DOHH2 (cell line): ENCODE measurements at regions not wholly inside any gene's neighbourhood (a gene's known extent, or its start where the extent isn't known, plus 50 kb on each side); places are given as distances from the start of the nearest gene placed in this dataset.

Experiments
- H3F3A ChIP-seq: fragments of 200-600 bp; sonication (generic), shearing (Covaris generic); 2 replicates; pipeline ENCODE4 v1.6.0; 2016; ENCODE audit warnings: antibody characterized with exemption, mild to moderate bottlenecking; ENCODE audit not compliant: control insufficient read depth, insufficient read depth
- H3K27ac ChIP-seq: fragments of 200-600 bp; sonication (generic); 2 replicates; pipeline ENCODE4 v1.5.1; 2014; ENCODE audit warnings: low read depth, mild to moderate bottlenecking, low read length, moderate library complexity
- H3K27me3 ChIP-seq: fragments of 200-600 bp; sonication (generic); 2 replicates; pipeline ENCODE4 v1.6.1; 2014; ENCODE audit warnings: mild to moderate bottlenecking, low read length, mixed read lengths; ENCODE audit not compliant: control insufficient read depth
- H3K36me3 ChIP-seq: fragments of 200-600 bp; sonication (generic); 2 replicates; pipeline ENCODE4 v1.6.1; 2014; ENCODE audit warnings: mild to moderate bottlenecking, low read length, moderate library complexity, mixed read lengths; ENCODE audit not compliant: control insufficient read depth
- H3K4me1 ChIP-seq: fragments of 200-600 bp; sonication (generic); 2 replicates; pipeline ENCODE4 v1.6.1; 2014; ENCODE audit warnings: mild to moderate bottlenecking, low read length, mixed read lengths; ENCODE audit not compliant: control insufficient read depth
- H3K4me2 ChIP-seq: fragments of 200-600 bp; sonication (generic); 2 replicates; pipeline ENCODE4 v1.6.0; 2014; ENCODE audit warnings: mild to moderate bottlenecking, low read length, moderate library complexity
- H3K4me3 ChIP-seq: fragments of 200-600 bp; sonication (generic); 2 replicates; pipeline ENCODE4 v1.5.1; 2014; ENCODE audit warnings: mild to moderate bottlenecking, low read length, mixed read lengths
- H3K79me2 ChIP-seq: fragments of 200-600 bp; sonication (generic); 2 replicates; pipeline ENCODE4 v1.6.1; 2014; ENCODE audit warnings: mild to moderate bottlenecking, low read length, mixed read lengths; ENCODE audit not compliant: control insufficient read depth
- H3K9me2 ChIP-seq: fragments of 200-600 bp; sonication (generic); replicated peaks from 2 replicates; pipeline ENCODE4 v1.6.1; 2014; ENCODE audit warnings: mild to moderate bottlenecking, low read length, mixed read lengths; ENCODE audit not compliant: control insufficient read depth
- H3K9me3 ChIP-seq: fragments of 200-600 bp; sonication (generic); 2 replicates; pipeline ENCODE4 v1.6.1; 2014; ENCODE audit warnings: antibody characterized with exemption, low read length, mixed read lengths; ENCODE audit not compliant: control insufficient read depth, insufficient read depth
- H4K20me1 ChIP-seq: fragments of 200-600 bp; sonication (generic); 2 replicates; pipeline ENCODE4 v1.6.0; 2014; ENCODE audit warnings: low read depth, mild to moderate bottlenecking, antibody characterized with exemption, low read length, moderate library complexity; ENCODE audit not compliant: control insufficient read depth, insufficient read depth
- CTCF ChIP-seq: fragments of 200-600 bp; sonication (generic); IDR thresholded peaks from one replicate; pipeline ENCODE4 v1.5.1; 2014; ENCODE audit warnings: antibody characterized with exemption, mild to moderate bottlenecking, low read depth, low read length; ENCODE audit not compliant: poor library complexity, severe bottlenecking
- EZH2phosphoT487 ChIP-seq: fragments of 200-600 bp; sonication (generic); IDR thresholded peaks from 2 replicates; pipeline ENCODE4 v1.6.1; 2017; ENCODE audit warnings: borderline replicate concordance, mild to moderate bottlenecking, antibody characterized with exemption, low read length, moderate library complexity, mixed read lengths

DNA sequence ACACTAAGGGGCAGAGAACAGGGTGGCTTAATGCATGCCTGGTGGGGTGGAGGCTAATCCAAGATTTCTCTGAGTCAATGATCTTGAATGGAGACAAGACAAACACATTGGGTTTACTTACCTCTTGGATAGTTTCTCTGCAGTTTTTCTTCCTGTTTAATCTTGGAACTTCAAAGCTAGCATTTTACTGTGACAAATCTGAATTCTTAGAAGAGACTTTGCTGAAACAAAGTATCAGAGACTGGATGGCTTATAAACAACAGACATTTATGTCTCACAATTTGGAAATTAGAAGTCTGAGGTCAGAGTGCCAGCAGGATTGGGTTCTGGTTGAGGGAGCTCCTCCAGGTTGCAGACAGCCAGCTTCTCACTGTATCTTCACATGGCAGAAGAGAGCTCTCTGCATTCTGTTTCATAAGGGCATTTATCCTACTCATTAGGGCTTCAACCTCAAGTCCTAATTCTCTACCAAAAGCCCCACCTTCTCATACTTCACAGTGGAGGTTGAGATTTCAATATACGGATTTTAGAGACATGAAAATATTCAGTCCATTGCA lies 921.8 kb downstream of the VRK1 start:
- no peak for TF ChIP-seq CTCF
- no peak for TF ChIP-seq EZH2phosphoT487
- no peaks in the 10 kb centered on the region for H4K20me1 ChIP-seq
- no peaks in the 10 kb centered on the region for H3K4me1 ChIP-seq
- no peaks in the 10 kb centered on the region for H3K27me3 ChIP-seq
- H3K9me3 ChIP-seq, result no peaks in the 10 kb centered on the region
- H3K79me2 ChIP-seq, result no peaks in the 10 kb centered on the region
- H3F3A ChIP-seq, result no peaks in the 10 kb centered on the region
- H3K9me2 ChIP-seq, result no peaks in the 10 kb centered on the region
- no peaks in the 10 kb centered on the region for H3K36me3 ChIP-seq
- H3K27ac ChIP-seq, result no peak overlapping the region
- H3K4me2 ChIP-seq, result no peak overlapping the region
- H3K4me3 ChIP-seq, result no peak overlapping the region

DNA sequence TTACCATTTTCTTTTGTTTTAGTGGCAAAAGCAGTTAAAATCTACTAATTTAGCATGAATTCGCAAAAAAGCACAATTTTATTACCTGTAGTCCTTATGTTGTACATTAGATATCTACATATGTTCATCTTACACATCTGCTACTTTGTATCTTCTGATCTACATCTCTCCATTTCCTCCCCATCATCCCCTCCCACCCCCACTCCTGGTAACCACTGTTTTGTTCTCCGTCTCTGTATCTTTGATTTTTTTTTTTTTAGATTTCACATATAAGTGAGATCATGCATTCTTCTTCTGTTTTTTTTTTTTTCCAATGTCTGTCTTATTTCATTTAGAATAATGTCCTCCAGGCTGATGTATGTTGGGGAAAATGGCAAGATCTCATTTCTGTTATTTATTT lies 922.7 kb downstream of the VRK1 start:
- Histone ChIP-seq H3F3A (no peaks in the 10 kb centered on the region), H4K20me1 (no peaks in the 10 kb centered on the region), H3K9me3 (no peaks in the 10 kb centered on the region), H3K4me3 (no peak overlapping the region), H3K4me2 (no peak overlapping the region), H3K27me3 (no peaks in the 10 kb centered on the region), H3K36me3 (no peaks in the 10 kb centered on the region), H3K27ac (no peak overlapping the region), H3K9me2 (no peaks in the 10 kb centered on the region), H3K79me2 (no peaks in the 10 kb centered on the region), H3K4me1 (no peaks in the 10 kb centered on the region)
- no peak for TF ChIP-seq EZH2phosphoT487
- no peak for TF ChIP-seq CTCF

DNA sequence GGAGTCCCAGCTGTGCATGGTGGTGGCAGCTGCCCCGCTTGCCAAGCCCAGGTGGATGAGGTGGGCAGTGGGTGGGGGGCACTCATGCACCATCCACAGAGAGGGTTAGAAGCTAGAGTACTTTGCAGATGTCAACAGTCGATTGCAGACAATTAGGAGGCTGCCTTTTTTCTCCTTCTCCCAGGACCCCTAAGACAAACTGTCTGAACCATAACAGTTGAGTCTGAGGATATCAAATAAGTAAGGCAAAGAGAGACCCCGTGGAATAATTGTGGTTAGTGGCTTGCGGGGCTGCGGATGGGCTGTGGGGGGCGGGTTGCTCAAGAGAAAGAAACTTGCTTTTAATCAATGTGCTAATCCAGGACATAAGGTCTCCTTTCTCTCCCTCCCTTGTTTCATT lies 926.2 kb downstream of the VRK1 start:
- H3K9me3 ChIP-seq, result no peaks in the 10 kb centered on the region
- H3K27ac ChIP-seq, result no peak overlapping the region
- no peak overlapping the region for H3K4me2 ChIP-seq
- H3K4me1 ChIP-seq, result no peaks in the 10 kb centered on the region
- TF ChIP-seq EZH2phosphoT487, result no peak
- no peak for TF ChIP-seq CTCF
- no peaks in the 10 kb centered on the region for H4K20me1 ChIP-seq
- no peaks in the 10 kb centered on the region for H3K79me2 ChIP-seq
- H3F3A ChIP-seq, result no peaks in the 10 kb centered on the region
- no peaks in the 10 kb centered on the region for H3K9me2 ChIP-seq
- no peaks in the 10 kb centered on the region for H3K36me3 ChIP-seq
- no peak overlapping the region for H3K4me3 ChIP-seq
- no peaks in the 10 kb centered on the region for H3K27me3 ChIP-seq
